MM.1S (cell line): ENCODE measurements at regions not wholly inside any gene's neighbourhood (a gene's known extent, or its start where the extent isn't known, plus 50 kb on each side); places are given as distances from the start of the nearest gene placed in this dataset.
"Not testable (repeated sequence)": the region's sequence is repeated elsewhere in the genome, so short reads cannot be mapped to it uniquely, and the experiment has no call there.

ENCODE experiments used
- CTCF ChIP-seq: fragments of 300-600 bp; sonication (generic); IDR thresholded peaks from 2 replicates; pipeline ENCODE4 v1.5.1; 2016; ENCODE audit warnings: antibody characterized with exemption, low read length, mixed read lengths
- EZH2 ChIP-seq: fragments of 300-600 bp; sonication (generic); optimal IDR thresholded peaks from 2 replicates; pipeline ENCODE3; 2017; ENCODE audit warnings: low read depth, mild to moderate bottlenecking, antibody characterized with exemption, low read length, mixed read lengths
- EZH2phosphoT487 ChIP-seq: fragments of 300-600 bp; sonication (generic); IDR thresholded peaks from 2 replicates; pipeline ENCODE4 v1.6.1; 2018; ENCODE audit warnings: antibody characterized with exemption, low read length

DNA sequence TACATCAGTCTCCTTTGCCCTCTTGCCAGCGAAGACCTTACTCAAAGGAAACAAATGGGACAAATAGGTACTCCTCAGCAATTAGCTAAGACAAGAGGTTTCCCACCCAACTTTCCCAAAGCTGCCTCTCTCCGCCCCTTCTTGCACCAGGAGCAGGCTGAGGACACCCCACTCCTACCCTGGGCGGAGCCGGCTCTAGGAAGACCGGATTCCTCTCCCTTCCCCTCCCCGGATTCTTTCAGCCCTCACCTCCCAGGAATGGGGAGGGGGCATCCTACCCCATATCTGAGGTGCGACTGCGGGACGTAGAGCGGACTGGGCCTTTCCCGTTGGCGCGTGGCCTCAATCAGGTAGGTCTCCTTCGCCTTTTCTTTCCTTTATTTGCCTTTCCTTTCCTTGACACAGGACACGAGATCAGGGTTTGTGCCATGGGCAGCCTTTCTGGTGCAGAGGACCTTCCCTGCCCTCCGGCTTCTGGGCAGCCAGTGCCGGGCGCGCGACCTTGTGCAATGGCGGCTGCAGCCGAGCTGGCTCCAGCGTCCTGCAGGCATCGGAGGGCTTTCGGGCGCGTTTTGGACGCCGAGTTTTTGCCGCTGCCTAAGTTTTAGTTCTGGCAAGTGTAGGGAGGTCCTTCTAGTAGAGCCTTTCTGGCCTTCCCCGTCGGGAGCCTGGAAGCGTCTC, 279.9 kb downstream of the PLS3 start:
- TF ChIP-seq CTCF, EZH2, EZH2phosphoT487: not testable (repeated sequence)
